HFF-Myc (cell line): ENCODE measurements at regions not wholly inside any gene's neighbourhood (a gene's known extent, or its start where the extent isn't known, plus 50 kb on each side); places are given as distances from the start of the nearest gene placed in this dataset.

ENCODE experiments used
- DNase-seq: peaks from one replicate; pipeline ENCODE4 v3.0.0-alpha.2; 2011; ENCODE audit warnings: low read depth; ENCODE audit errors: extremely low read depth
- H3K4me3 ChIP-seq: replicated peaks from 2 replicates; pipeline ENCODE4 v1.5.1; 2011; ENCODE audit warnings: low read depth, mild to moderate bottlenecking, control low read depth, low read length
- CTCF ChIP-seq: IDR thresholded peaks from 2 replicates; pipeline ENCODE4 v1.5.1; 2012; ENCODE audit warnings: mild to moderate bottlenecking, low read depth, low read length, control low read depth; ENCODE audit errors: missing control alignments

DNA sequence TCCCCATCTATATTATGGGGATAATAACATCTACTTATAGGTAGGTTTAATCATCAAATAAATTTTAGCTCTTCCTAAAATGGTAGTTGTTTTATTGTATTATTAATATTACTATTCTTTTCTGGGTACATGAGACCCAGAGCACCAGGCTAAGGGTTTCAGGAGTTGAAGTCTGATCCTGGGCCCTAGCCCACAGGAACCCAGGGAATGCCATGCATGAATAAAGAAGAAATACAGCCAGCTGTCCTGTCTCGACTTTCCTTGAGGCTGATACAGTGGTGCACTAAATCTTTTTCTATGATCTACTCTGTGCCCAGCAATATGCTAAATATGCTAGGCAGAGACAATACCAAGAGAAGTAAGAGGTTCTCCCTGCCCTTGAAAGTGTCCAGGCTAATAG, 72.1 kb upstream of the ATP2C1 start:
- no peak for TF ChIP-seq CTCF
- no peak overlapping the region for H3K4me3 ChIP-seq
- no peak for DNase-seq

DNA sequence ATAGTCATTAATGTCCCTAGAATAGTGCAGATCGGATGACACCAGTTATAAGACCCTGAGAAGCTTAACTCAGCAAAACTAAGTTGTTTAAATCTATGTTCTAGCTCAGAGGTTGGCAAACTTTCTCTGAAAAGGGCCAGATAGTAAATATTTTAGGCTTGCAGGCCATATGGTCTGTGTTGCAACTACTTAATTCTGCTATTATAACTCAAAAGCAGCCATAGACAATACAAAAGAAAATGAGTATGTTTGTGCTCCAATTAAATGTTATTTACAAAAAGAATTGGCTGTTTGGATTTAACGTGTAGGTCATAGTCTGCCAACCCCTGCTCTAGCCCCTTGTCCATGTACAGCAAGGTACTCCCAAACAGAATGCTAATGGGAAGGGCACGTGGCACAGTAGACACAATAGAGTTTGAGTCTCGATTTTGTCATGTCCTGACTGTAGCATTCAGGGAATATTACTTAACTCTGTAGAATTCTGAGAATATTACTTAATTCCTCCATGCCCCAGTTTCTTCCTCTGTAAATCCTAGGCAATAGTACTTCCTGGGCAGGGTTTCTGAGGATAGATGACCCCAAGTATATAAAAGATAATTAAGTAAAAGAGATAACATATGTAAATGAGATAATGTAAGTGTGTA, 70.5 kb upstream of the ATP2C1 start:
- H3K4me3 ChIP-seq, result no peak overlapping the region
- no peak for DNase-seq
- no peak for TF ChIP-seq CTCF

GRCh38 chr3:130823996-130824395, 69.9 kb upstream of the ATP2C1 start:
- no peak for TF ChIP-seq CTCF
- no peak for DNase-seq
- H3K4me3 ChIP-seq, result no peak overlapping the region

GRCh38 chr3:130825762-130826299, 68.1 kb upstream of the ATP2C1 start:
- no peak overlapping the region for H3K4me3 ChIP-seq
- no peak for DNase-seq
- no peak for TF ChIP-seq CTCF

DNA sequence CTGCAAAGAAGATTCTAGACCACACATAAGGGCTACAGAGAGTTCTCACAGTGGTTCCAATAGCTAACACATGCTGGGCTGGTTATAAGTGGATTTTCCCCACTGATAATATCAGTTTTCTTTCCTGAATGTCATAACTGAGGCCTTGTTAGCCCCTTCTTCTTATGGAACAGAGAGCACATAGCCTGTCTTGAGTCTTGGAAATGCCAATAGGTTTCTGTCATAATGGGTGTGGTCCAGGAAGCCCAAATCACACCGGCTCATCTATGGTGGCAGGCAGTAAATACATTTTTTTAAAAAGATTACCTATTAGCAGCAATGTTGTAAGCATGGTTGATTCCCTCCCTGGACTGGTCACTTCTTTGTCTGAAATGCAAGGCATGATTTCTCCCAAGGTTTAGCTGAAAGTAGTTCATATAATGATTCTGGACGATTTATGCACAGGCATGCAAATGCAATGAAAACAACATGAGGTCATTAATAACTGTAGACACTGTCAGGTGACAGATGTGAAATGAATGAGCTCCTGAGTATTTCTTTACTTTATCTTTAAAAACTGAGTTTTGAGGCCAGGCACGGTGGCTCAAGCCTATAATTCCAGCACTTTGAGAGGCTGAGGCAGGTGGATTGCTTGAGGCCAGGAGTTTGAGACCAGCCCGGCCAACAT, 67.2 kb upstream of the ATP2C1 start:
- DNase-seq, result no peak
- TF ChIP-seq CTCF, result no peak
- H3K4me3 ChIP-seq, result no peak overlapping the region

GRCh38 chr3:130827486-130827885, 66.4 kb upstream of the ATP2C1 start:
- H3K4me3 ChIP-seq, result no peak overlapping the region
- no peak for TF ChIP-seq CTCF
- DNase-seq, result no peak
